CD4-positive, alpha-beta T cell treated with Interleukin-15 for 1 hour (primary cell): ENCODE measurements at regions not wholly inside any gene's neighbourhood (a gene's known extent, or its start where the extent isn't known, plus 50 kb on each side); places are given as distances from the start of the nearest gene placed in this dataset.

Source experiments
- DNase-seq: peaks from one replicate; pipeline ENCODE4 v3.0.0-alpha.2; 2020

DNA sequence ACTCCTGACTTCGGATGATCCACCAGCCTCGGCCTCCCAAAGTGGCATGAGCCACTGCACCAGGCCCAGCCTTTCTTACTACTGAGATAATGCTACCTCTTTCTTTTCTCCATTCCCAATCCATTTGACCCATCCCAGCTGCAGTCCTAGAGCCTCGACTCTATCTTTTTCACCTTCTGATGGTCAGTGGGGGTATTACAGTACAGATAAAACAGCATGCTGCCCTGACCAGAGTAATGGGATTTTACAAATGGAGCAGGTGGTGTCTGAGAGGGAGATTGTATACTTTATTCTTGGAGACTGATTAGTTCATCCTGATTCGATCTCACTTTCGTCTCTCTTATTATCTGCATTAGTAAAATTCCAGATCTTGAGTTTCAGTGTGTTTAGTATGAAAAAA lies 238.6 kb upstream of the TNP1 start:
- no peak for DNase-seq

- no peak for DNase-seq
These were observed 237.5 kb upstream of the TNP1 start for GRCh38 chr2:217097346-217097745.

DNA sequence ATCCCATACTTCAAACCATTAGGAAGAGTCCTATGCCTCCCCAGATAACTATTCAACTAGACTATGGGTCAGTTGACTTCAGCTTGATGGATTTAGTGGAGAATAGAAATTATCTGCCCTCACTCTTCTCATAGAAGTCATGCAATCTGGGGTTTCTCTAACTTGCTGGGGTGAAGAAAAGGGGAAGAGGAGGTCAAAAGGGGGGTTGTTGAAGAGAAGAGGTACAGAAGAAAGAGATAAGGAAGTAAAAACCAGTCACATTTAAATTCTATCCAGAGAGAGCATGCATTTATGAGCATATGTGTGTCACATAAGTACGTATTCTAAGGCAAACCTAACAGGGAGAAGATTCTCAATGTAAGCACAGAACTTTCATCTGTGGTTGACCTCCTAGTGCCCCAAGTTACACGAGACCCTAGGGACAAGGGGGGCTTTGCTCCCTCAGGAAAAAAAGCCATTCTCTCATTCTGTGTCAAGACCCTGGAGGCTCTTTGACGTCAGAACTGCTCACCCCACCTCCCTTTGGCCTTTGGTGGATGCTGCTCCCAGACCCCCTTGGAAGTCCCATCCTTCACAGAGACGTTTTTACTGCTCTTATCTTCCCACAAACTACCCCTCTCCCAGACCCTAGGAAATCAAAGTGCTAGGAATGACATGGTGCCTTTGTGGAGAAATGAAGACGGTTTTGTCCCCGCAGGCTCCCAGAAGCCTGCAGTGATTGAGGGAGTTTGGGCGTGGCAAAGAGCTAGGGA lies 236.8 kb upstream of the TNP1 start:
- no peak for DNase-seq

GRCh38 chr2:217095511-217096205 lies 235.8 kb upstream of the TNP1 start:
- no peak for DNase-seq

GRCh38 chr2:217092710-217093379 lies 233.0 kb upstream of the TNP1 start:
- no peak for DNase-seq

- DNase-seq: no peak
These were observed 231.7 kb upstream of the TNP1 start for GRCh38 chr2:217091531-217091930.

DNA sequence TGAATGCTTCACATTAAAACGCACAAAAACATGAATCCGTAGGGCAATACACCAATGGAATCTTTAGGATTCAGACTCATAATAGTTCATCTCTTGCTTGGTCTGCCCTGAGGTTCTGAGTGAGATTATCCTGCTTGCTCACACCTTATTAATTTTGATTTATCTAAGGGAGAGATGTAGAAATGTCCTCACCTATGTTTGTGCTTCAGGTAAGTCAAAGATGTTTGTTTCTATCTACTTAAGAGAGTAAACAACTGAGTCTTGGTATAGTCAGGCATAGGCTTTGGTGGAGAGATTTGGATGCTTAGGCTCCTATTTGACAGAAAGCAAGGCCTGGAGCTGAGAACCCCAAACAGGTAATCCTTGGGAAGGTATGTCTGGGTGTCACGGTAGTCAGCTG lies 231.0 kb upstream of the TNP1 start:
- no peak for DNase-seq

DNA sequence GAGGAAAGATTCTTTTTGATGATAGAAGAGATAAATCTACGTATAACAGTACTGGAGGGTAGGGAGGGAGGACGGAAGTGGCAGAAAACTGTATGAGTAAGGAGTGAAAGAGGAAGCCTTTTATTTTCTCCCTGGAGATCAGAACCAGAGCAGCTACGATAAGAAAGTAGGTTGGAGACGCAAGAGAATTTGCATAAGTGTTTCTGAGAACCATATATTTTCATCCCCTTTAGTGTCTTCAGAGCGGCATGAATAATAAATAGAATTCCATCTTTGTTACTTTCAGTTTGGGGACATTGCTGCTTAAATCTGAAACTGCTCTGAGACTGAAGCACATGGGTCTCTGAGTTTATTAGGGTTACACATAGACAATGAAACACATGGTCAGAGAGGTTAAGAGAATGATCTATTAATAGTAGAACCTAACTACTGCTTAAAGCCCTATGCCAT lies 230.2 kb upstream of the TNP1 start:
- DNase-seq: no peak

GRCh38 chr2:217086718-217087117 lies 226.9 kb upstream of the TNP1 start:
- no peak for DNase-seq

DNA sequence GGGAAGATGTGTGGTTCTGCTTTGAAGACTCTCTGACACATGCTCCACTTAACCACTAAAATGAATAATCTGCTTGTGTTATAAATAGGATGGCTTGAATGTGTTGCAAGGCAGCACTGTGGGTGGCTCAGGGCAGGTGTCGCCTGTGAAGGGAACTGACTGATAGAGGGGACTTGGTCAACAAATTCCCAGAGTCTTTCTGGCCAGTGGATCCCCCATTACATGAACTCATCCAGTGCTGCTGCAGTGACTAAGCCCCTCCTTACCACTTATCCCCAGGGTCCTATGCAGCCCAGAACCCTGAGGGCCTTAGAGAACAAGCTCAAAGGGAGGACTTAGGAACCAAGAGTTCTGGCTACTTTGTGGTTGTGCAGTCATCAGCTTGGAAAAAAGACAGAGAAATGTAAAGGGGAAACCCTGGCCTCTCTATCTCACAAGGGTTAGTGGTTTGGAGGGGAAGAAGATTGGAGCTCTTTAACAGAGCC lies 226.2 kb upstream of the TNP1 start:
- peak; percentile 28 for DNase-seq

DNA sequence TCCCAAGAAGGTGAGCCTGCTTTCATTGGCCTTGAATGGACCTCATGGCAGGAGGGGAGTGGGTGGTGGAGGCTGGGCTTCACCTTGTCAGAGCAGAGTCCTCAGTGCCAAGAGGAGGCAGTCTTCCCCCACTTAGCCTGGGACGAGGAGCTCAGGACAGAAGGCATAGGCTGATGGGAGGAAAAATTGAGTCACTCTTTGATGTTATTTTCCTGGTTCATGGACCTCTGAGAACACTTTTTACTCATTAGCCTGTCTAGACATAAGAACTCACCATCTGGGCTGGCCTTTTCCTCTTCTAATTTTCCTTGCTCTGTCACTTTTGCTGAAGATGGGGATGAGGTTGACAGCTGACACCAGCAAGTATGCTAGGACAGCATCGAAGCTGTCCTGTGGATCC lies 225.7 kb upstream of the TNP1 start:
- DNase-seq: no peak

DNA sequence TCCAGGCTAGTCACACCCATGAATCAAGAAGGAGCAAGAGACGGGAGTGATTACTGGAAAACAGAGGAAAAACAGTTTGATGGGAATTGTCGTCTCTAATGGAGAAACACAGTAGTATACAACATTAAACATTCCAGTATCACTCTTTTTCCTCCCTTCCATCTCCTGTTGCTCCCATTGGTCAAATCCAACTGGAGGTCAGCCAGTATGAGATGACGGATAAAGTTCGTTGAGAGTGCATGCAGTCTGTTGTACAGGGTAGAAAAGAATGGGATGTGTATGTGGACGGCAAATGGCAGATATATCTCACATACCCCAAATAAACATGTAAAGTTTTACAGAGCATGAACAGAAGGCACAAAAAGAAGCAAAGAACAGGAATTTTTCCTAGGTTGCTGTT lies 221.9 kb upstream of the TNP1 start:
- no peak for DNase-seq

DNA sequence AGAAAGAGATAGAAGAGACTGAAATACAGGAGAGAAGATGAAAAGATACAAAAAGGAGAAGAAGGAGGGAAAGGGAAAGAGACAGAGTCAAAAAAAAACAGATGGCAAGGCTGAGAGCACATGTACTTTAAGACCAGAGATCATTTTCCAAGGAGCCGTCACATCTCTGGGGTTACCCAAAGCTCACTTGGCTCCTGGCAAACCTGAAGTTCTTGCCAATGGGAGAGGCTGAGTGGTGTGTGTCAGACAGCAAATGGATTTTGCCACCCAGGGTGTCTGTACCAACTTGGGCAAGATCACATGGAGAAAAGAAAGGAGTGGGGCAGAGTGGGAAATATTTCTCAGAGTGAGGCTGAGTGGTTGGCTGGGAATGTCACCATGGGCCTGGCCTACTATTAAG lies 219.3 kb upstream of the TNP1 start:
- no peak for DNase-seq

DNA sequence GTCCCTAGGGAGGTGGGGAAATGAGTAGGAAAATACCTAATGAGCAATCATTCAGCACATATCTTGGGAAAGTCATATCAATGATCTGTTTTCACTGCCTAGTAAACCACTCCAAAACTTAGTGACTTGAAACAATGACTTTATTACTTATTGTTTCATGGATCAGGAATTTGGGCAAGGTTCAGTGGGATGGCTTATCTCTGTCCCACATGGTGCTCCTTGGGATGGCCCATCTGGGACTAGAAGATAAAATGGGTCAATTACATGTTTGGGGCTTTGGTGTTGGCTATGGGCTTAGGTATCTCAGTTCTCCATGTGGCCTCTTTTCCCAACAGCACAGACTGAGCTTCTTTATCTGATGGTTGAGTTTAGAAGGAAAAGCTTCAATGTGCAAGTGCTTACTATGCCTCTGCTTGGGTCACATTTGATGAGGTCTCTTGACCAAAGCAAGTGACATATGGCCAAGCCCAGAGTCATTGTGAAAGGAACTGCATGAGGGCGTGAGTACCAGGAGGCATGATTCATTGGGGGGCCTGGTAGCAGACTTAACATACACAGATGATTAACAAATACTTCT lies 218.1 kb upstream of the TNP1 start:
- DNase-seq: no peak

DNA sequence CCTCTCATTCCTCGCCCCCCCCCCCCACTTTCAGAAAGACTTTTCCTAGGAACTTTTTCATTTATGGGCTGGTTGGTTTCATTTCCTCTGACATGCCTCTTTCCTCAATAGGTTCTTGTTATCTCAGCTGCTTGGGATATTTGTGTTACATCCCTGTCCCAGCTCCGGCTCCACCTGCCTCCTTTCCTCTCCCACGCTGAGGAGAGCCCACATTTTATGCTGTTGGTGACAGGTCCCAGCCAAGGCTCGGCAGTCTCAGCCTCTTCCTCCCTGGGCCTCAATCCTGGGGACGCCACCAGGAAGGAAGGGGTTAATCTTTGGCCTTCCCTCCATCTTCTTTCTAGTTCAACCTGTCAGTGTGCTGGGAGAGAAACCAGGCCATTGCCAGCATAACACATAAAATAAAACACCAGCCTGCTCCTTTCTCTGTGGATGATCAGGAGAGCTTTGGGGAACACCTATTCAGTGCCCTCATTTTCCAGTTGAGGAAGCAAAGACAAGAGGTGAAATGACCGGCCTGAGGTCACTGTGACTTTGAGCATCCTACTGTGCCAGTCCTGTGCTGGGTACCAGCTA lies 216.9 kb upstream of the TNP1 start:
- no peak for DNase-seq

DNA sequence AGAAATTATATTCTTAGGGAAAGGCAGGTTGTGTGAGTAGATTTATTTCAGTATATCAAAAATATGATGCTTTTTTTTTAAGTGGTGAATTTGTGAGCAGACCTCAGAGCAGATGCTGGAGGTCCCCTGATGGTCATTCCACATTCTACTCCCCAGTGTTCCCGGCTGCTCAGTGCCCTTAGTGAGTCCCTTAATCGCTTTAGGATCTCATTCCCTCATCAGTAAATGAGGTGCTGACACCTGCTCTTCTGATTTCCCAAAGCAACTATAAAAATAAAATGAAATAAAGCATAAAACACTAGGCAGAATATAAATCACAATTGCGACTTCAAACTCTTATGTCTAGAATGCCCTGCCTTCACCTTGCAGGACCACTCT lies 216.2 kb upstream of the TNP1 start:
- DNase-seq: no peak

DNA sequence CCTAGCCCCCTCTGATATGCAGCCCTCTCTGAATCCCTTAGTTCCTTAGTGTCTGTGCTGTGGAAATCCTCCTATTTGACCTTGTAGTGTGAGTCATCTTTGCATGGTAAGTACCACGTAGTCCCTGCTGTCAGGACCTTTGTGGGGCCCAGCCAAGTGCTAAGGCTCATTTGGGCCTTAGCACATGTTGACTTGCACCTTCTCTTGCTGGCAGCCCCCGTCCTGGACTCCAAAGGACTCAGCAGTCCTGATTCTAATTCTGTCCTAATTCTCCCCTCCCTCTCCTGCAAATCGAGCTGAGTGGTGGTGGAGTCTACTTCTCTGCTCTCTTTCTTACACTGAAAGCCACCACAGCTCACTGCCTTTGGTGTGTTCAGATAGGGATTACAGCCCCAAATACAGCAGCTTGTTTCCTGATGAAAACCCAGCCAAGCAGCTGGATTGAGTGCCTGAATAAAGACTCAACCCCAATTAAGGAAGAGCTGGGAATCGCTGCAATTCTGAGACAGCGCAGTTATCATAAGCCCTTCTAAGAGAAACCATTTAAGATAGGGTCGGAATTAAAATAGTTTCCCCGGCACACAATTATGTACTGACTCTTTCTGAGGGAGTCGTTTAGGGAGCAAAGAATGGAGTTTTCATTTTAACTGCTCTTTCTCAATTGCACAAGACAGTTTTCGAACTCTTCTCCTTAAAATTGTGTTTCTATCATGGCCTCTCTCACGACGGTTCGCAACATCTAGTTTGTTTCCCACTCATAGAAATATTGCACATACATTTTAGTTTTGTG lies 215.6 kb upstream of the TNP1 start:
- no peak for DNase-seq

DNA sequence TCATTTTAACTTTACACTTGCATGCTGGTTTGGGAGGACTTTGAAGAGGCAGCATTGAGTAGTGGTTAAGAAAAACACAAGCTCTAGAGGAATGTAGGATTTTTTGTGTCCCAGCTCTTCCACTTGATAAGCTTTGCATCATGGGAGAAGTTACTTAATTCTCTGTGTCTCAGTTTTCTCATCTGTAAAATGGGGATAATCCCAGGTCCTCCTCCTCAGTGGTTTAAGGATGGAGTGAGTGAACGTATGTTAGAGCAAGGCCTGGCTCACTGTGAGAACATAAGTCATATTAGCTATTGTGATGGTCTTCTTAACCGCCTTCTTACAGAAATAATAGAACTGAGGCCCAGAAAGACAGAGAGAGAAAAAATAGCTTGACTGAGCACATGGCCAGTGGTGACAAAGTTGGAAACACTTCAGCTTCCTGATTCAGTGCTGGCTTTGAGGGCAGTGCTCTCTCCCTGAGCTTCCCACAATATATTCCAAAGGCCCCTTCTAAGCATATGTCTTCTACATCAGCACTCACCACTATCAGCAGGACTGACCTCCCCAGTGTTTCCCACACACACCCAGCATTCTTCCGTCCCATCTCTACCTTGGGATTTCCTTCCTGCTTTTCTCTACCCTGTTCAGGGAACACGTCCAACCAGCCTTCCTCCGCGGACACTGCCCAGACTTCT lies 214.9 kb upstream of the TNP1 start:
- no peak for DNase-seq

DNA sequence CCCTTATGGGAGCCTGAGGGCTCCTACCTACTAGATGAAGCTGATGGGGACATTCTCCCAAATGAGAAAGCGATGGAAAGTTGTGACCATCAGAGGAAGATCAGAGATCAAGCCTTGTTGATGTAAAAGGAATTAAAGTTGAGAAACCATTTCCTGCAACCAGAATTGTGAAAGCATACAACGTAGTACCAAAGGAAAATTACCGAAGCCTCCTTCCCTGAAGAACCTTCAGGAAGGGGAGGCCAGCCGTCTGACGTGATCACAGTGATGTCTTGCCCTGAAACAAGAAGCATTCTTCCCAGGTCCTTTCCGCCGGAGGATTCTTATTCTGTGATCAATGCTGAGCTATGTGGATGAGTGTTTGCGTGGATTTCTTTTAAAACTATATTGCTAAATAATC lies 211.6 kb upstream of the TNP1 start:
- no peak for DNase-seq

DNA sequence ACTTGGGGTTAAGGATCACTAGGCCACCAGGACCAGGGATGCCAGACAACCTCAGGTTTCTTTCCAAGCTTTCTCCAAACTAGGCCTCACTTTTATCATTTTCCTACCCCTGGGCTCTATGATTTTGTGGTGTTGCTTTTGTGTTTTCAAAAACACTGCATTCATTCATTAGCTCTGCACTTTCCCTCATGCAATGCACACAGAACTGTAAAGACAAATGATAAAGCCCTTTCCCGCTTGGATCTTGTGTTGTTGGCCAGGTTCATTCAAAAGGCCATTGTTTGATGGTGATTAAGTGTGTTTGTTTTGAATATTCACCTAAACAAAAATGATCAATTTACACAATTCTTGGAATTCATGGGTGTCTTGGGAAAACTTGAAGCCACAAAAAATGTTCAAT lies 210.7 kb upstream of the TNP1 start:
- DNase-seq: no peak

DNA sequence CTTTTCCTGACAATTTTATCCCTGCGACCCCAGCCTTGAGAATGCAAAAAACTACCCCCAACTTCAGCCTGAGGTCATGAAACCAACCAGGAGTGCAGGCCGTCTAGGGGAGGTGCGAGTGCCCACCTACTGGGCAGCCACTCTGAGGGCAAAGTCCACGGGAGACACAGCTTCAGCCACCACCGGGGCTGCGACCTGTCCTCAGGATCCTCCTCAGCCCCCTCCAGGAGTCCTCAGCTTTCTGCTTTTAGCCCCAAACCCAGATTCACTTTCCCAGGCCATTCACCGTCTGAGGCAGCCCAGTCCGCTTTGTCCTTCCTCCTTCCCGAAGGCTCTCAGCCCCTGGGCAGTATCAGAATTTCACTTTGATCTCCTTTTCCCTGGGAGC lies 210.2 kb upstream of the TNP1 start:
- no peak for DNase-seq
